Erythroblast (primary cell): ENCODE measurements at regions not wholly inside any gene's neighbourhood (a gene's known extent, or its start where the extent isn't known, plus 50 kb on each side); places are given as distances from the start of the nearest gene placed in this dataset.

Experiments used
- GATA1 ChIP-seq: IDR thresholded peaks from 2 replicates; pipeline ENCODE4 v1.6.1; 2011; ENCODE audit warnings: low read depth, mild to moderate bottlenecking, control low read depth, low read length, moderate library complexity
- POLR2A ChIP-seq: IDR thresholded peaks from 2 replicates; pipeline ENCODE4 v1.6.1; 2011; ENCODE audit warnings: mild to moderate bottlenecking, low read length

- TF ChIP-seq POLR2A (no peak), GATA1 (no peak)
Observed at GRCh38 chr11:45413156-45413858, 127.2 kb upstream of the SYT13 start.
